H9 (cell line): ENCODE measurements at regions not wholly inside any gene's neighbourhood (a gene's known extent, or its start where the extent isn't known, plus 50 kb on each side); places are given as distances from the start of the nearest gene placed in this dataset.

Source experiments
- DNase-seq: peaks from one replicate; pipeline ENCODE4 v3.0.0-alpha.2; 2017
- H2AFZ ChIP-seq: one replicate; pipeline ENCODE4 v1.6.1; 2013; ENCODE audit warnings: mild to moderate bottlenecking, low read length, control low read depth, moderate library complexity
- H2AK5ac ChIP-seq: 2 replicates; pipeline ENCODE4 v1.6.1; 2013; ENCODE audit warnings: low read length, control low read depth, mixed read lengths; ENCODE audit not compliant: insufficient read length
- H2BK120ac ChIP-seq: one replicate; pipeline ENCODE4 v1.6.1; 2013; ENCODE audit warnings: low read depth, mild to moderate bottlenecking, low read length, control low read depth, inconsistent platforms; ENCODE audit not compliant: poor library complexity, severe bottlenecking
- H2BK12ac ChIP-seq: 2 replicates; pipeline ENCODE4 v1.6.1; 2013; ENCODE audit warnings: low read length, control low read depth, mixed read lengths, low read depth; ENCODE audit not compliant: insufficient read length
- H2BK15ac ChIP-seq: 2 replicates; pipeline ENCODE4 v1.6.1; 2013; ENCODE audit warnings: low read depth, low read length, control low read depth
- H2BK20ac ChIP-seq: one replicate; pipeline ENCODE4 v1.6.1; 2013; ENCODE audit warnings: low read depth, mild to moderate bottlenecking, low read length, control low read depth, inconsistent platforms; ENCODE audit not compliant: poor library complexity, severe bottlenecking
- H2BK5ac ChIP-seq: 2 replicates; pipeline ENCODE4 v1.6.1; 2013; ENCODE audit warnings: low read length, control low read depth, mixed read lengths; ENCODE audit not compliant: insufficient read length
- H3K14ac ChIP-seq: 2 replicates; pipeline ENCODE4 v1.6.1; 2013; ENCODE audit warnings: low read length, control low read depth; ENCODE audit not compliant: insufficient read depth
- H3K18ac ChIP-seq: 2 replicates; pipeline ENCODE4 v1.6.1; 2013; ENCODE audit warnings: low read depth, mild to moderate bottlenecking, mixed read lengths, low read length, control low read depth; ENCODE audit not compliant: insufficient read length
- H3K23ac ChIP-seq: 2 replicates; pipeline ENCODE4 v1.6.1; 2013; ENCODE audit warnings: low read length, control low read depth, mixed read lengths, low read depth; ENCODE audit not compliant: insufficient read length
- H3K23me2 ChIP-seq: 2 replicates; pipeline ENCODE4 v1.6.1; 2013; ENCODE audit warnings: low read depth, mild to moderate bottlenecking, mixed read lengths, low read length, control low read depth; ENCODE audit not compliant: insufficient read length, poor library complexity, severe bottlenecking
- H3K27ac ChIP-seq: 2 replicates; pipeline ENCODE4 v1.5.1; 2013; ENCODE audit warnings: low read length, control low read depth, mixed read lengths, low read depth; ENCODE audit not compliant: insufficient read length
- H3K27me3 ChIP-seq: 2 replicates; pipeline ENCODE4 v1.6.1; 2013; ENCODE audit warnings: low read length, control low read depth, inconsistent platforms; ENCODE audit not compliant: insufficient read depth
- H3K4ac ChIP-seq: 2 replicates; pipeline ENCODE4 v1.6.1; 2013; ENCODE audit warnings: low read depth, mild to moderate bottlenecking, control low read depth, inconsistent platforms, low read length, moderate library complexity
- H3K4me1 ChIP-seq: 2 replicates; pipeline ENCODE4 v1.6.1; 2013; ENCODE audit warnings: low read length, control low read depth, inconsistent platforms; ENCODE audit not compliant: insufficient read depth
- H3K4me2 ChIP-seq: 2 replicates; pipeline ENCODE4 v1.6.1; 2013; ENCODE audit warnings: low read length, control low read depth, mixed read lengths; ENCODE audit not compliant: insufficient read length, insufficient read depth
- H3K56ac ChIP-seq: 2 replicates; pipeline ENCODE4 v1.6.1; 2013; ENCODE audit warnings: low read depth, mild to moderate bottlenecking, mixed read lengths, low read length, control low read depth; ENCODE audit not compliant: insufficient read length
- H3K79me1 ChIP-seq: 2 replicates; pipeline ENCODE4 v1.6.1; 2013; ENCODE audit warnings: low read depth, mild to moderate bottlenecking, moderate library complexity, low read length, control low read depth, inconsistent platforms; ENCODE audit not compliant: insufficient read depth, poor library complexity, severe bottlenecking
- H3K79me2 ChIP-seq: 2 replicates; pipeline ENCODE4 v1.6.1; 2013; ENCODE audit warnings: low read length, control low read depth, inconsistent platforms; ENCODE audit not compliant: insufficient read depth
- H3K9ac ChIP-seq: 2 replicates; pipeline ENCODE4 v1.6.1; 2013; ENCODE audit warnings: low read length, control low read depth, mixed read lengths; ENCODE audit not compliant: insufficient read length; ENCODE audit errors: extremely low read depth
- H3K9me3 ChIP-seq: one replicate; pipeline ENCODE4 v1.6.1; 2013; ENCODE audit warnings: low read depth, low read length, inconsistent platforms; ENCODE audit not compliant: control insufficient read depth
- H3T11ph ChIP-seq: one replicate; pipeline ENCODE4 v1.6.1; 2013; ENCODE audit warnings: mild to moderate bottlenecking, low read length, control low read depth, inconsistent platforms
- H4K20me1 ChIP-seq: one replicate; pipeline ENCODE4 v1.6.1; 2013; ENCODE audit not compliant: control insufficient read depth, insufficient read length, insufficient read depth
- H4K5ac ChIP-seq: 2 replicates; pipeline ENCODE4 v1.6.1; 2013; ENCODE audit warnings: low read depth, mild to moderate bottlenecking, mixed read lengths, low read length, control low read depth; ENCODE audit not compliant: insufficient read length
- H4K8ac ChIP-seq: replicated peaks from 2 replicates; pipeline ENCODE4 v1.6.1; 2013; ENCODE audit warnings: low read length, control low read depth, mixed read lengths, low read depth; ENCODE audit not compliant: insufficient read length
- H4K91ac ChIP-seq: 2 replicates; pipeline ENCODE4 v1.6.1; 2013; ENCODE audit warnings: low read depth, mild to moderate bottlenecking, moderate library complexity, mixed read lengths, low read length, control low read depth; ENCODE audit not compliant: insufficient read length
- H3K27ac Mint-ChIP-seq, 3 experiments: 2 replicates in 2 of 3; 3 replicates in 1 of 3; pipeline ENCODE4 v1.8.0; 2020 to 2021; ENCODE audit warnings: mixed read lengths in 3 of 3, mild to moderate bottlenecking in 1 of 3, moderate library complexity in 1 of 3
- H3K27me3 Mint-ChIP-seq: 2 replicates; pipeline ENCODE4 v1.8.0; 2021; ENCODE audit warnings: low read depth, mild to moderate bottlenecking, moderate library complexity, mixed read lengths
- H3K36me3 Mint-ChIP-seq, 3 experiments: 2 replicates in 2 of 3; 3 replicates in 1 of 3; pipeline ENCODE4 v1.8.0; 2020 to 2021; ENCODE audit warnings: low read depth in 3 of 3, mixed read lengths in 3 of 3; ENCODE audit not compliant: insufficient read depth in 1 of 3
- H3K4me1 Mint-ChIP-seq, 2 experiments: 2 replicates each; pipeline ENCODE4 v1.8.0; 2020; ENCODE audit warnings: mixed read lengths in 2 of 2
- H3K4me3 Mint-ChIP-seq, 2 experiments: 2 replicates in 1 of 2; 3 replicates in 1 of 2; pipeline ENCODE4 v1.8.0; 2020 to 2021; ENCODE audit warnings: mild to moderate bottlenecking in 2 of 2, mixed read lengths in 2 of 2, moderate library complexity in 1 of 2
- H3K9me3 Mint-ChIP-seq, 2 experiments: 2 replicates in 1 of 2; 3 replicates in 1 of 2; pipeline ENCODE4 v1.8.0; 2020; ENCODE audit warnings: mild to moderate bottlenecking in 2 of 2, mixed read lengths in 2 of 2, moderate library complexity in 1 of 2
- WGBS: extraction: QIAGEN DNeasy Blood & Tissue Kit; methylation state at CpG from one replicate; pipeline ENCODE4 v1.1.7; 2013; ENCODE audit warnings: missing lambda C conversion rate, low lambda C conversion rate, mixed read lengths; ENCODE audit not compliant: insufficient read length; ENCODE audit errors: extremely low coverage; 5-methylcytosine and 5-hydroxymethylcytosine counted together
- TF ChIP-seq, protein P1 (sequence below): fragments of 200-600 bp; sonication (generic); conservative IDR thresholded peaks from 3 replicates; pipeline ENCODE4 v1.8.0; 2021; ENCODE audit warnings: antibody characterized with exemption, mild to moderate bottlenecking

- Histone ChIP-seq H3K18ac (no peak overlapping the region), H4K20me1 (no peaks in the 10 kb centered on the region), H2AFZ (no peak overlapping the region), H2BK5ac (no peak overlapping the region), H2AK5ac (no peak overlapping the region), H3T11ph (no peak overlapping the region), H2BK120ac (no peak overlapping the region), H3K9me3 (no peaks in the 10 kb centered on the region), H3K14ac (no peak overlapping the region), H3K4ac (no peak overlapping the region), H3K27me3 (peaks cover 25% of the 10 kb centered on the region; the same call in 1 of the 2 replicates), H3K79me1 (no peaks in the 10 kb centered on the region), H2BK15ac (no peak overlapping the region), H4K5ac (no peak overlapping the region), H4K8ac (no peak overlapping the region), H3K27ac (no peak overlapping the region), H2BK12ac (no peak overlapping the region), H3K23me2 (no peaks in the 10 kb centered on the region), H4K91ac (no peak overlapping the region), H3K9ac (no peak overlapping the region), H2BK20ac (no peak overlapping the region), H3K23ac (no peak overlapping the region), H3K4me1 (peaks cover 5% of the 10 kb centered on the region), H3K79me2 (no peaks in the 10 kb centered on the region), H3K4me2 (no peak overlapping the region), H3K56ac (no peak overlapping the region)
- no peaks in the 10 kb centered on the region; a peak in 1 of 5 replicates for H3K9me3 Mint-ChIP-seq
- whole genome bisulfite sequencing = no CpG with 5 or more reads among the region's 2 CpGs
- no peak overlapping the region for H3K4me3 Mint-ChIP-seq
- no peak for DNase-seq
- H3K36me3 Mint-ChIP-seq = peaks cover 0 to 4% (median 0%) of the 10 kb centered on the region in 3 experiments; a peak in 1 of 7 replicates
- TF ChIP-seq, protein P1, sequence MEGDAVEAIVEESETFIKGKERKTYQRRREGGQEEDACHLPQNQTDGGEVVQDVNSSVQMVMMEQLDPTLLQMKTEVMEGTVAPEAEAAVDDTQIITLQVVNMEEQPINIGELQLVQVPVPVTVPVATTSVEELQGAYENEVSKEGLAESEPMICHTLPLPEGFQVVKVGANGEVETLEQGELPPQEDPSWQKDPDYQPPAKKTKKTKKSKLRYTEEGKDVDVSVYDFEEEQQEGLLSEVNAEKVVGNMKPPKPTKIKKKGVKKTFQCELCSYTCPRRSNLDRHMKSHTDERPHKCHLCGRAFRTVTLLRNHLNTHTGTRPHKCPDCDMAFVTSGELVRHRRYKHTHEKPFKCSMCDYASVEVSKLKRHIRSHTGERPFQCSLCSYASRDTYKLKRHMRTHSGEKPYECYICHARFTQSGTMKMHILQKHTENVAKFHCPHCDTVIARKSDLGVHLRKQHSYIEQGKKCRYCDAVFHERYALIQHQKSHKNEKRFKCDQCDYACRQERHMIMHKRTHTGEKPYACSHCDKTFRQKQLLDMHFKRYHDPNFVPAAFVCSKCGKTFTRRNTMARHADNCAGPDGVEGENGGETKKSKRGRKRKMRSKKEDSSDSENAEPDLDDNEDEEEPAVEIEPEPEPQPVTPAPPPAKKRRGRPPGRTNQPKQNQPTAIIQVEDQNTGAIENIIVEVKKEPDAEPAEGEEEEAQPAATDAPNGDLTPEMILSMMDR = no peak
- peaks cover 44 to 49% of the 10 kb centered on the region in 2 experiments for H3K4me1 Mint-ChIP-seq
- peak overlapping the region in 1 of 3 experiments; percentile 24; a peak in 2 of 7 replicates for H3K27ac Mint-ChIP-seq
- peaks cover 47% of the 10 kb centered on the region for H3K27me3 Mint-ChIP-seq
Measured at GRCh38 chr1:209416039-209416438, 167.5 kb upstream of the CAMK1G start.
